HL-60 (cell line): ENCODE measurements at regions not wholly inside any gene's neighbourhood (a gene's known extent, or its start where the extent isn't known, plus 50 kb on each side); places are given as distances from the start of the nearest gene placed in this dataset.

ENCODE experiments used
- DNase-seq, 2 experiments: peaks; one replicate each; pipeline ENCODE4 v3.0.0-alpha.2; 2010 to 2020; ENCODE audit warnings: low read depth in 1 of 2, low spot score in 1 of 2
- H3K27ac ChIP-seq: fragments of 250-450 bp; sonication (Bioruptor Pico); replicated peaks from 2 replicates; pipeline ENCODE4 v1.5.1; 2020; ENCODE audit warnings: mild to moderate bottlenecking, moderate library complexity
- H3K27me3 ChIP-seq: fragments of 250-450 bp; sonication (Bioruptor Pico); 2 replicates; pipeline ENCODE4 v1.5.1; 2021; ENCODE audit warnings: mild to moderate bottlenecking, moderate library complexity; ENCODE audit not compliant: insufficient read depth, poor library complexity, severe bottlenecking
- H3K4me3 ChIP-seq: replicated peaks from 2 replicates; pipeline ENCODE4 v1.5.1; 2011; ENCODE audit warnings: mild to moderate bottlenecking, control low read depth, low read length; ENCODE audit not compliant: insufficient read depth
- GABPA ChIP-seq: IDR thresholded peaks from 2 replicates; pipeline ENCODE4 v1.6.1; 2012; ENCODE audit warnings: low read depth
- POLR2AphosphoS5 ChIP-seq: IDR thresholded peaks from 2 replicates; pipeline ENCODE4 v1.6.1; 2012; ENCODE audit warnings: low read depth
- REST ChIP-seq: IDR thresholded peaks from 2 replicates; pipeline ENCODE4 v1.6.1; 2012; ENCODE audit warnings: low read depth; ENCODE audit not compliant: insufficient replicate concordance
- SPI1 ChIP-seq: IDR thresholded peaks from 2 replicates; pipeline ENCODE4 v1.6.1; 2012; ENCODE audit warnings: low read depth, mild to moderate bottlenecking, borderline replicate concordance
- TF ChIP-seq, protein P1 (sequence below): IDR thresholded peaks from one replicate; pipeline ENCODE4 v1.5.1; 2011; ENCODE audit warnings: low read length, control low read depth, inconsistent platforms; ENCODE audit not compliant: insufficient read depth

DNA sequence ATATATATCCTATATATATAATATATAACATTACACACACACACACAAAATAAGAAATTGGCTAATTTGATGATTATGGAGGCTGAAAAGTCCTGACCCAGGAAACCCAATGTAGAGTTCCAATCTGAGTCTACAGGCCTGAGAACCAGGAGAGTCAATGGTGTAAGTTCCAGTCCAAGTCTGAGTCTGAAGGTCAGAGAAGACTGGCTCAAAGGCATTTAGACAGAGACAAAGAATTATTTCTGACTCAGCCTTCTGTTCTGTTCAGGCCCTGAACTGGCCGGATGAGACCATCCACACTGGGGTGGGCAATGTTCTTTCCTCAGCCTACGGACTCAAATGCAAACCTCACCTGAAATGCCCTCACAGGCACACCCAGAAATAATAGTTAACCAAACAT, 60.6 kb upstream of the STX18 start:
- Histone ChIP-seq H3K27ac (no peak overlapping the region), H3K4me3 (no peak overlapping the region), H3K27me3 (no peaks in the 10 kb centered on the region)
- TF ChIP-seq, protein P1, sequence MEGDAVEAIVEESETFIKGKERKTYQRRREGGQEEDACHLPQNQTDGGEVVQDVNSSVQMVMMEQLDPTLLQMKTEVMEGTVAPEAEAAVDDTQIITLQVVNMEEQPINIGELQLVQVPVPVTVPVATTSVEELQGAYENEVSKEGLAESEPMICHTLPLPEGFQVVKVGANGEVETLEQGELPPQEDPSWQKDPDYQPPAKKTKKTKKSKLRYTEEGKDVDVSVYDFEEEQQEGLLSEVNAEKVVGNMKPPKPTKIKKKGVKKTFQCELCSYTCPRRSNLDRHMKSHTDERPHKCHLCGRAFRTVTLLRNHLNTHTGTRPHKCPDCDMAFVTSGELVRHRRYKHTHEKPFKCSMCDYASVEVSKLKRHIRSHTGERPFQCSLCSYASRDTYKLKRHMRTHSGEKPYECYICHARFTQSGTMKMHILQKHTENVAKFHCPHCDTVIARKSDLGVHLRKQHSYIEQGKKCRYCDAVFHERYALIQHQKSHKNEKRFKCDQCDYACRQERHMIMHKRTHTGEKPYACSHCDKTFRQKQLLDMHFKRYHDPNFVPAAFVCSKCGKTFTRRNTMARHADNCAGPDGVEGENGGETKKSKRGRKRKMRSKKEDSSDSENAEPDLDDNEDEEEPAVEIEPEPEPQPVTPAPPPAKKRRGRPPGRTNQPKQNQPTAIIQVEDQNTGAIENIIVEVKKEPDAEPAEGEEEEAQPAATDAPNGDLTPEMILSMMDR = no peak
- no peak for TF ChIP-seq POLR2AphosphoS5
- TF ChIP-seq GABPA = no peak
- no peak for TF ChIP-seq SPI1
- no peak for DNase-seq

DNA sequence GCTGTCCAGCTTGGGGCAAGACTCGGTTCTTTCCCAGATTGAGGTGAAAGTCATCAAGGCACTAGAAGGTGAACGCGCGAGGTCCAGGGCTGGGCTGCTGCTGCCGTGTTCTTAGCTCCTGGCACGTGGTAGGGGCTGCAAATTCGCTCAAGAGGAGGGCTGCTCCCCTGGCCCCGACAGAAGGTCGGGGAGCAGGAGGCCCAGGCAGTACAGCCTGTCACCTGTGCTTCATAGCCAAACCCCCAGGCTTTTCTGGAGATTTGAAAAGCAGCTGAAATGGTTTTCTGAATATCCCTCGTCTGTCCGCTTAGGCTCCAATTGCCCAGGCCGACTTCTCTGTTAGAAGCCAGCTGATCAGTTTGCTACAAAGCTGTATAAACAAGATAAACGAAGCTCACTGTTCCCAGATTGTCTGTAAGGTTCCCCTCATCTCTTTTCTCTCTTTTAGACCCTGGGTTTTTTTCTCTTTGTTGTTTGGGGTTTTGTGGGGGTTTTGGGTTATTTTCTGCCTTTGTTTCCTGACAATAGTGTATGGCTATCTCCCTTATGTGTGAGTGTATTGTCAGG, 60.0 kb upstream of the STX18 start:
- TF ChIP-seq, protein P1 = no peak
- TF ChIP-seq SPI1 = no peak
- no peaks in the 10 kb centered on the region for H3K27me3 ChIP-seq
- DNase-seq = no peak
- H3K4me3 ChIP-seq = no peak overlapping the region
- no peak overlapping the region for H3K27ac ChIP-seq

DNA sequence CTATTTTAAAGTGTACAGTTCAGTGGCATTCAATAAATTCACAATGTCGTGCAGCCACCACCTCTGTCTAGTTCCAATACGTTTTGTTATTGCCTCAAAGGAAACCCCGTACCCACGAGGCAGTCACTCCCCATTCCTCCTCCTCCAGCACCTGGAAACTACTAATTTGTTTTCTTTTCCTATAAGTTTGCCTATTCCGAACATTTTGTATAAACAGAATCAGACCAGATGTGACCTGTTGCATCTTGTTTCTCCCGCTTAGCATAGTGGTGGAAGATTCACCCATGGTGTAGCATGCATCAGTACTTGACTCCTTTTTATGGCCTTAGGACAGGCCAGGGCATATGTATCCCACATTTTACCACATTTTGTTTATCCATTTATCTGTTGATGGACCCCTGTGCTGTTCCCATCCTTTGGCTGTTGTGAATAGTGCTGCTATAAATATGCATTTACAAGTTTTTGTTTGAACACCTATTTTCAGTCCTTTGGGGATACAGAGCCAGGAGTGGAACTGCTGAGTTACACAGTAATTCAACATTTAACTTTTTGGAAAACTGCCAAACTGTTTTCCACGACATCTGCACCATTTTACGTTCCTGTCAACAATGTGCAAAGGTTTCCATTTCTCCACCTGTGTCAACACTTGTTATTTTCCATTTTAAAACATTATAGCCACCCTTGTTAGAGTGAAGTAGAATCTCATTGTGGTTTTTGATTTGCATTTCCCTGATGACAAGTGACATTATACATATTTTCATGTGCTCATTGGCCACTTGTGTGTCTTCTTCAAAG, 57.8 kb upstream of the STX18 start:
- Histone ChIP-seq H3K4me3 (no peak overlapping the region), H3K27ac (no peak overlapping the region), H3K27me3 (no peaks in the 10 kb centered on the region)
- no peak for DNase-seq
- TF ChIP-seq, protein P1 = no peak
- TF ChIP-seq GABPA (no peak), SPI1 (no peak), POLR2AphosphoS5 (no peak), REST (no peak)

DNA sequence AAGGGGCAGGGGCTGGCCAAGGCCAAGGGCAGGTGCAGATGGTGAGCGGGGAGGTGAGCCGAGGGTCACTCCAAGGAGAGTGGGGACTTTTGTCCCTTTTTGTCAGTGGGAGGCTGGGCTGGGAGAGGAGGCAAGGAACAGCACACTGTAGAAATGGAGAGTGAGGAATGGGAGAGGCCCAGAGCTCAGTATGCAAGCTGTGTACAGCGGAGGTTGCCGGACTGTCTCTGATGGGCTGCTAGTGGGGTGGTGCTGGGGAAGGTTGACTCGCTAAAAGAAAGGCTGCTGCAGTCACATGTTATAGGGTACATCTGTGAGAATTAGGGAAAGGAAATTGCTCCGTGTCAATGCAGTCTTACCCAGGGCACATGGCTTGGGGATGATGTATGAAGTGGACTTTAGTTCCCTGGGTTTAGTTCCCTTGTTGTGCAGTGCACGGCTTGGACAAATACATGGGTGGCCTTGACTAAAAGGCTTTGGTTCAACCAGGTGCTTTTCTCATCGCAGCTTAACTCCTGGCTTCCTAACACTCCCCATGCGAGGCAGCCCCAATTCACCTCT, 57.1 kb upstream of the STX18 start:
- Histone ChIP-seq H3K27me3 (no peaks in the 10 kb centered on the region), H3K4me3 (no peak overlapping the region), H3K27ac (no peak overlapping the region)
- DNase-seq = no peak
- TF ChIP-seq POLR2AphosphoS5 (no peak), SPI1 (no peak), GABPA (no peak), REST (no peak)
- TF ChIP-seq, protein P1 = no peak
